ENCODE measurements at regions not wholly inside any gene's neighbourhood (a gene's known extent, or its start where the extent isn't known, plus 50 kb on each side); places are given as distances from the start of the nearest gene placed in this dataset.

DNA sequence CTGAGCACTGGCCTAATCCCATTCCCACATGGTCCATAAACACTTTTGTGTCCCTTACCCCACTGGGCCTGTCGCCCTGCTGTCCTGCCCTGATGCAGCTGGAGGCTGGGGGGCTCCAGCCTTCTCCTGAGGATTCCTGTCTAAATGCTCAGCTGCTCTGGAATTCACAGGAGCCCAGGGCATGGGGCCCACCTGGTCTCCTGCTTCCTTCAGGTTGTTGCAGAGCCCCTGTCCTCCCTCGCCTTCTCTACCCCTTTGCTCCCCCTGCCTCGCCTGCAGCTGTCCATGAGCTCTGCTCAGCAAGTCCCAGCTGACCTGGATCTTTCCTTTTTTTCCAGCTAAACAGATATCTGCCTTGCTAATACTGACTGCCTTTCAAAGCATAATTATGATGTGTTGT lies 286.9 kb downstream of the XXYLT1 start:
- peaks cover 2 to 4% (median 3%) of the 10 kb centered on the region in 5 donors for H3K9me3 Mint-ChIP-seq
- no peak for DNase-seq
- no peaks in the 10 kb centered on the region for H3K4me1 ChIP-seq (ENCODE audit: insufficient read depth, low read length)
- CTCF ChIA-PET = no interaction called here
- no peak overlapping the region for H3K27ac Mint-ChIP-seq
- no peaks in the 10 kb centered on the region for H3K9me3 ChIP-seq (ENCODE audit: low read length)
- peaks cover 10 to 14% of the 10 kb centered on the region in 2 donors for H3K27me3 Mint-ChIP-seq
- no peak overlapping the region for H3K27ac ChIP-seq (ENCODE audit: low read depth, low read length)
- H3K4me3 ChIP-seq (ENCODE audit: low read length) = no peak overlapping the region
- no peak overlapping the region for H3K4me3 Mint-ChIP-seq
- no peaks in the 10 kb centered on the region for H3K27me3 ChIP-seq (ENCODE audit: insufficient read depth, low read length, poor library complexity, severe bottlenecking)
- no peaks in the 10 kb centered on the region for H3K36me3 Mint-ChIP-seq
- H3K36me3 ChIP-seq (ENCODE audit: insufficient read depth, low read length) = no peaks in the 10 kb centered on the region
- no peaks in the 10 kb centered on the region for H3K4me1 Mint-ChIP-seq
- POLR2A ChIA-PET = no interaction called here

GRCh38 chr3:194984622-194985021 lies 286.3 kb downstream of the XXYLT1 start:
- Histone ChIP-seq H3K9me3 (ENCODE audit: low read length) (no peaks in the 10 kb centered on the region), H3K4me1 (ENCODE audit: insufficient read depth, low read length) (no peaks in the 10 kb centered on the region), H3K4me3 (ENCODE audit: low read length) (no peak overlapping the region), H3K27ac (ENCODE audit: low read depth, low read length) (no peak overlapping the region), H3K36me3 (ENCODE audit: insufficient read depth, low read length) (no peaks in the 10 kb centered on the region), H3K27me3 (ENCODE audit: insufficient read depth, low read length, poor library complexity, severe bottlenecking) (no peaks in the 10 kb centered on the region)
- Mint-ChIP-seq H3K4me1 (no peaks in the 10 kb centered on the region), H3K9me3 (peaks cover 2 to 4% (median 3%) of the 10 kb centered on the region in 5 donors), H3K4me3 (no peak overlapping the region), H3K27me3 (peaks cover 10 to 14% of the 10 kb centered on the region in 2 donors), H3K36me3 (no peaks in the 10 kb centered on the region), H3K27ac (peak overlapping the region in 1 of 8 donors; percentile 15)
- POLR2A ChIA-PET = no interaction called here
- CTCF ChIA-PET = no interaction called here
- no peak for DNase-seq

DNA sequence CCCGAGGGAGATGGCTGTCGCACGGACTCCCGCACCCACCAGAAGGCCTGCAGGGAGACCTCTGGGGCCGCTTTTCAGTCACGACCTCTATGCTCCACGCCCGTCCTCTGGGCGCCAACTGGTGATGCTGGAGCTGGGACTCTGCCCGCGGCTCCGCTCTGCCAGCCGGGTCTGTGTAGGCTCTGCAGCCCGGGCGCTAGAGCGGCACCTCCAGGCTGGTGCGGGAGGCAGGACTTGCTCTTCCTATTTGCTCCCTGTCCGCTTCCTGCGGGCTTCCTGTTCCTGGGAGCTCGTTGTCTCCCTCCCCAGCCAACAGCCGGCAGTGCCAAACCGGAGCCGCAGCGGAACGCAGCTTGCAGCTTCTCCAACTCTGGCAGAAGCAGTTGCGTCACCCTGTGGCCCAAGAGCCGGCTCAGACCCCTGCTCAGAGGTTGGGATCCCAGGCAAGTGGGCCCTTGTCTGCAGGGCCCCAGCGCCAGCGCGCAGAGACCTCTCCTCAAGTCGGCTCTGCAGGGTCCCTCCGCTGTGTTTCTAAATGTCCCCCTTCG lies 285.9 kb downstream of the XXYLT1 start:
- Histone ChIP-seq H3K27me3 (ENCODE audit: insufficient read depth, low read length, poor library complexity, severe bottlenecking) (no peaks in the 10 kb centered on the region), H3K4me3 (ENCODE audit: low read length) (no peak overlapping the region), H3K27ac (ENCODE audit: low read depth, low read length) (no peak overlapping the region), H3K9me3 (ENCODE audit: low read length) (no peaks in the 10 kb centered on the region), H3K4me1 (ENCODE audit: insufficient read depth, low read length) (no peaks in the 10 kb centered on the region), H3K36me3 (ENCODE audit: insufficient read depth, low read length) (no peaks in the 10 kb centered on the region)
- Mint-ChIP-seq H3K27me3 (peaks cover 10 to 14% of the 10 kb centered on the region in 2 donors), H3K4me1 (no peaks in the 10 kb centered on the region), H3K9me3 (peaks cover 2 to 4% (median 3%) of the 10 kb centered on the region in 5 donors), H3K36me3 (no peaks in the 10 kb centered on the region), H3K4me3 (no peak overlapping the region), H3K27ac (peak overlapping the region in 1 of 8 donors; percentile 11)
- ChIA-PET POLR2A (no interaction called here), CTCF (no interaction called here)
- DNase-seq = no peak

GRCh38 chr3:194986208-194987043 lies 284.5 kb downstream of the XXYLT1 start:
- ChIA-PET CTCF (interaction anchor here (1.6 kb wide), 1 partner anchor 9 kb away, joined by 3 read pairs; no protein-coding TSS in a partner anchor), POLR2A (no interaction called here)
- H3K36me3 Mint-ChIP-seq = no peaks in the 10 kb centered on the region
- H3K9me3 ChIP-seq (ENCODE audit: low read length) = no peaks in the 10 kb centered on the region
- peaks cover 2 to 4% (median 2%) of the 10 kb centered on the region in 5 donors for H3K9me3 Mint-ChIP-seq
- no peak for DNase-seq
- no peaks in the 10 kb centered on the region for H3K4me1 ChIP-seq (ENCODE audit: insufficient read depth, low read length)
- H3K27ac Mint-ChIP-seq = peak overlapping the region in 1 of 8 donors; percentile 40
- no peaks in the 10 kb centered on the region for H3K4me1 Mint-ChIP-seq
- H3K4me3 Mint-ChIP-seq = no peak overlapping the region
- H3K36me3 ChIP-seq (ENCODE audit: insufficient read depth, low read length) = no peaks in the 10 kb centered on the region
- H3K27ac ChIP-seq (ENCODE audit: low read depth, low read length) = no peak overlapping the region
- H3K27me3 Mint-ChIP-seq = peaks cover 10 to 20% of the 10 kb centered on the region in 2 donors
- H3K27me3 ChIP-seq (ENCODE audit: insufficient read depth, low read length, poor library complexity, severe bottlenecking) = no peaks in the 10 kb centered on the region
- no peak overlapping the region for H3K4me3 ChIP-seq (ENCODE audit: low read length)

GRCh38 chr3:194987571-194988494 lies 283.1 kb downstream of the XXYLT1 start:
- Histone ChIP-seq H3K27ac (ENCODE audit: low read depth, low read length) (no peak overlapping the region), H3K4me3 (ENCODE audit: low read length) (no peak overlapping the region), H3K27me3 (ENCODE audit: insufficient read depth, low read length, poor library complexity, severe bottlenecking) (no peaks in the 10 kb centered on the region), H3K36me3 (ENCODE audit: insufficient read depth, low read length) (no peaks in the 10 kb centered on the region), H3K4me1 (ENCODE audit: insufficient read depth, low read length) (no peaks in the 10 kb centered on the region), H3K9me3 (ENCODE audit: low read length) (no peaks in the 10 kb centered on the region)
- no peak overlapping the region for H3K27ac Mint-ChIP-seq
- no peak for DNase-seq
- H3K4me1 Mint-ChIP-seq = no peaks in the 10 kb centered on the region
- H3K4me3 Mint-ChIP-seq = no peak overlapping the region
- peaks cover 10 to 17% of the 10 kb centered on the region in 2 donors for H3K27me3 Mint-ChIP-seq
- CTCF ChIA-PET = interaction anchor here (1.6 kb wide), 1 partner anchor 8 kb away, joined by 3 read pairs; no protein-coding TSS in a partner anchor
- peaks cover 0 to 1% (median 0%) of the 10 kb centered on the region in 5 donors for H3K9me3 Mint-ChIP-seq
- POLR2A ChIA-PET = no interaction called here
- H3K36me3 Mint-ChIP-seq = no peaks in the 10 kb centered on the region

- no peak overlapping the region for H3K27ac ChIP-seq (ENCODE audit: low read depth, low read length)
- H3K36me3 ChIP-seq (ENCODE audit: insufficient read depth, low read length) = no peaks in the 10 kb centered on the region
- H3K4me3 ChIP-seq (ENCODE audit: low read length) = no peak overlapping the region
- Mint-ChIP-seq H3K4me1 (no peaks in the 10 kb centered on the region), H3K27ac (peak overlapping the region in 1 of 8 donors; percentile 22), H3K27me3 (peaks cover 6 to 12% of the 10 kb centered on the region in 2 donors), H3K36me3 (no peaks in the 10 kb centered on the region), H3K4me3 (no peak overlapping the region), H3K9me3 (no peaks in the 10 kb centered on the region)
- POLR2A ChIA-PET = no interaction called here
- CTCF ChIA-PET = no interaction called here
- no peak for DNase-seq
- no peaks in the 10 kb centered on the region for H3K4me1 ChIP-seq (ENCODE audit: insufficient read depth, low read length)
- no peaks in the 10 kb centered on the region for H3K9me3 ChIP-seq (ENCODE audit: low read length)
- no peaks in the 10 kb centered on the region for H3K27me3 ChIP-seq (ENCODE audit: insufficient read depth, low read length, poor library complexity, severe bottlenecking)
Measured at GRCh38 chr3:194988495-194989165, 282.3 kb downstream of the XXYLT1 start.

DNA sequence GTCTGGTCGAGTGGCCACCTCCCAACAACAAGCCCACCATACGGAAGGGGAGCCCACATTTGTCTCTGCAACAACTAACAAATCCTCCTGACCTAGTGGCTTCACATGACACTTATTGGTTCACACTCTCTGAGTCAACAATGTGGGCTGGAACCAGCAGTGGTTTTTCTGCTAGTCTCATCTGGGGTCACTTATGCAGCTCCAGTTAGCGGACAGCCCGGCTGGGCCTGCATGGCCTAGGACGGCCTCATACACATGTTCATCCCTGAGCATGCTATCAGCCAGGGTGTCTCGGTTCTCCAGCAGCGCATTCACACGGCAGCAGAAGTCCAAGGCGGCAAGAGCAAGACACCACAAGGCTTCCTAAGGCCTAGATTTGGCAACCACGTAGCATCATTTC lies 281.7 kb downstream of the XXYLT1 start:
- Histone ChIP-seq H3K4me1 (ENCODE audit: insufficient read depth, low read length) (no peaks in the 10 kb centered on the region), H3K9me3 (ENCODE audit: low read length) (no peaks in the 10 kb centered on the region), H3K27me3 (ENCODE audit: insufficient read depth, low read length, poor library complexity, severe bottlenecking) (no peaks in the 10 kb centered on the region), H3K27ac (ENCODE audit: low read depth, low read length) (no peak overlapping the region), H3K36me3 (ENCODE audit: insufficient read depth, low read length) (no peaks in the 10 kb centered on the region), H3K4me3 (ENCODE audit: low read length) (no peak overlapping the region)
- no peaks in the 10 kb centered on the region for H3K9me3 Mint-ChIP-seq
- H3K4me1 Mint-ChIP-seq = no peaks in the 10 kb centered on the region
- H3K27me3 Mint-ChIP-seq = peaks cover 5 to 9% of the 10 kb centered on the region in 2 donors
- H3K36me3 Mint-ChIP-seq = no peaks in the 10 kb centered on the region
- POLR2A ChIA-PET = no interaction called here
- CTCF ChIA-PET = no interaction called here
- DNase-seq = no peak
- no peak overlapping the region for H3K4me3 Mint-ChIP-seq
- H3K27ac Mint-ChIP-seq = no peak overlapping the region

Data from CD8-positive, alpha-beta memory T cell (primary cell).